ENCODE measurements at regions not wholly inside any gene's neighbourhood (a gene's known extent, or its start where the extent isn't known, plus 50 kb on each side); places are given as distances from the start of the nearest gene placed in this dataset.

DNA sequence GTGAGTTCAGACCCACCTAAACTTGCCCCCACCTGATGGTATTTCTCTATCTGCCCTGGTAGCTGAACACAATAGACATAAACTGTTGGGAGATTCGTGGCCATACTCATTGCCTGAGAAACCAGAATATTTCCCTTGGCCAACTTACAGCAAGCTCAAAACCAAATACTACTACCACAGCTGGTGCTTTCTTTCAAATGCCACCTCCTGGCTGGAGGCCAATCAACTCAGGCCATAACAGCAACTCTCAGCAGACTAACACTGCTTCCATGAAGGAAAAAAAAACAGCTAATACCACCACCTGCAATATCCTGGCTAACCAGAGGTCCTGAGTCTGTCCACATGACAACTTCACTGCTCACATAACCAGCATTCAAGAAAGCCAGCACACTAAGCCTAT, 373.1 kb downstream of the CMPK2 start:
- DNase-seq (ENCODE audit: low read depth) = no peak
- TF ChIP-seq CTCF (conservative IDR thresholded peaks at IDR 0.05; ENCODE audit: low read depth, low read length) = no peak
- H3K4me3 ChIP-seq (ENCODE audit: low read depth, low read length) = no peak overlapping the region

GRCh38 chr2:6493266-6493665, 372.4 kb downstream of the CMPK2 start:
- H3K4me3 ChIP-seq (ENCODE audit: low read depth, low read length) = no peak overlapping the region
- TF ChIP-seq CTCF (conservative IDR thresholded peaks at IDR 0.05; ENCODE audit: low read depth, low read length) = no peak
- DNase-seq (ENCODE audit: low read depth) = no peak

DNA sequence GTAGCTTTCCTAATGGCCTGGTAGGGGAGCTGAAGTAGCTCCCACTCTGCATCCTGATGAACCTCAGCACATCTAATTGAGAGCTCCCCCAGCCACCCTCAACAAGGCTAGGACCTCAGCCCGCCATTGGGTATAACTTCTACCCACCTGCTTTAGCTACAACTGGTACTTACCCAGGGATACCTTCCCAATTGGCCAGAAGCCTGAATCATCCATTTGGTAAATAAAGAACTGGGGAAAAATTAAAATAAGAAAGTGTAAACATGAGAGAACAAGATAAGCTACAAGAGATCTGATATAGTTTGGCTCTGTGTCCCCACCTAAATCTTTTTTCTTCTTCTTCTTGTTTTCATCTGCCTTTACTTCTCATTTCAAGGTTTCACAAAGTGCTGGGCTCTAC, 372.0 kb downstream of the CMPK2 start:
- DNase-seq (ENCODE audit: low read depth) = no peak
- H3K4me3 ChIP-seq (ENCODE audit: low read depth, low read length) = no peak overlapping the region
- no peak for TF ChIP-seq CTCF (conservative IDR thresholded peaks at IDR 0.05; ENCODE audit: low read depth, low read length)

DNA sequence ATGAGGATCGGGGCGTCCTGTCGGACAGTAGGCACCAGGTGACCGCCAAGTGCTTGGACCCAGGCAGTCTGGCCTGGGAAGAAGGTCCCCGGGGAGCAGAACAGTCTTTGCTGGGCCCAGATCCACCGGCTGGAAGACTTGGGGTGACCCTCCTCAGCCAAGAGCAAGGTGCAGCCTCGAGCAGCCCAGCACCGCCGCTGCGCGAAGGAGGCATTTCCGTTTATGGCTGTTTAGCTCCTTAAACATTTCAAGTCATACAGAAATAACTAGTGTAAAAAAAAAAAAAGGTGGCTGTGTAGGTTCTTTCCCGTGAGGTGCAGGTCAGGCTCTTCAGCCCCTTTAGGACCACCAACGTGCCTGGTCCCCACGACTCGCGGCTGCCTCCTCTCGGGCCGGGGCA, 370.2 kb downstream of the CMPK2 start:
- no peak for TF ChIP-seq CTCF (conservative IDR thresholded peaks at IDR 0.05; ENCODE audit: low read depth, low read length)
- no peak overlapping the region for H3K4me3 ChIP-seq (ENCODE audit: low read depth, low read length)
- DNase-seq (ENCODE audit: low read depth) = no peak

GRCh38 chr2:6496376-6496775, 369.3 kb downstream of the CMPK2 start:
- TF ChIP-seq CTCF (conservative IDR thresholded peaks at IDR 0.05; ENCODE audit: low read depth, low read length) = no peak
- H3K4me3 ChIP-seq (ENCODE audit: low read depth, low read length) = no peak overlapping the region
- DNase-seq (ENCODE audit: low read depth) = no peak

GRCh38 chr2:6497048-6497447, 368.7 kb downstream of the CMPK2 start:
- H3K4me3 ChIP-seq (ENCODE audit: low read depth, low read length) = no peak overlapping the region
- no peak for TF ChIP-seq CTCF (conservative IDR thresholded peaks at IDR 0.05; ENCODE audit: low read depth, low read length)
- no peak for DNase-seq (ENCODE audit: low read depth)

- TF ChIP-seq CTCF (conservative IDR thresholded peaks at IDR 0.05; ENCODE audit: low read depth, low read length) = no peak
- DNase-seq (ENCODE audit: low read depth) = no peak
Observed at GRCh38 chr2:6498841-6499240, 366.9 kb downstream of the CMPK2 start.

More at GRCh38 chr2:6498841-6499240, 366.9 kb downstream of the CMPK2 start:
- no peak overlapping the region for H3K4me3 ChIP-seq (ENCODE audit: low read depth, low read length)

Measured in choroid plexus epithelial cell (primary cell).